ENCODE measurements at regions not wholly inside any gene's neighbourhood (a gene's known extent, or its start where the extent isn't known, plus 50 kb on each side); places are given as distances from the start of the nearest gene placed in this dataset.
A peak's percentile ranks its signal among the peaks of the same experiment; 100 is the strongest.
"Not testable (repeated sequence)": the region's sequence is repeated elsewhere in the genome, so short reads cannot be mapped to it uniquely, and the experiment has no call there.

DNA sequence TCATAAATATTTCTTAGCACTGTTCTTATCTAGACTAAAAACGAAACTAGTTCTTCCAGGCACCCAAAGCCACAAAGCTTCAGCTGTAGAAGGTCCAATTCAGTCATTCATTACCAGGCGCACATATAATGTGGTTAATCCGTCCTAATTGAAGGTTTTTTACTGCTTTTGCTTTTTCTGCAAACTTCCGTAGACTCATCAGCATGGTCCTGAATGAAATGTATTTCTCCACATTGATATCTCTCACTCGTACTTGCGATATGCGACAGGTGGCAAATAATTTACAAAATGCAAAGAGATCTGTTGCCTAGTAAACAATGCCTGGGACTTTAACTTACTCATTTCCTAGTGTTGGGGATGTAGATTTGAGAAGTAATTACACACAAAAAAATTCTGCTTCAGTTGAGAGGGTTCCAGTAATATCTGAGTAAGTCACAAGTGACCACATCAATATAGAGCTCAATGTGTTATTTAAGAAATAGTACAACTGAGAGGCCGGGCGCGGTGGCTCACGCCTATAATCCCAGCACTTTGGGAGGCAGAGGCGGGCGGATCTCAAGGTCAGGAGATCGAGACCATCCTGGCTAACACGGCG is 75.0 kb upstream of the MBNL1 start:
- DNase-seq (ENCODE audit: low read depth): no peak

DNA sequence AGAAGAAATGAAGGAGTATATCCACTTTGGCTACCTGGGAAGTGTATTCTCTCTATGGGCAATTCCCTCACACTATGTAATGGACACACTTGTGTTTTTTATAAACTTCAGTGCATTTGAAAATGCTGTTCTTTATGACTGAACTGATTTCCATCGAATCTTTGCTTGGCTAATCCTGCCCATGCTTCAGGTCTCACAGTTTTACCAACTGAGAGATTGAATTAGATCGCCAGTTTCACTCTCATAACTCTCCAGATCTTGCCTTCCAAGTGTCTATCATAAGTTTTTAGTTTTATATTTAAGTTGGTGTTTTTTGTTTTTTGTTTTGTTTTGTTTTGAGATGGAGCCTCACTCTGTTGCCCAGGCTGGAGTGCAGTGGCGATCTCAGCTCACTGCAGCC is 73.5 kb upstream of the MBNL1 start:
- no peak for DNase-seq (ENCODE audit: low read depth)

DNA sequence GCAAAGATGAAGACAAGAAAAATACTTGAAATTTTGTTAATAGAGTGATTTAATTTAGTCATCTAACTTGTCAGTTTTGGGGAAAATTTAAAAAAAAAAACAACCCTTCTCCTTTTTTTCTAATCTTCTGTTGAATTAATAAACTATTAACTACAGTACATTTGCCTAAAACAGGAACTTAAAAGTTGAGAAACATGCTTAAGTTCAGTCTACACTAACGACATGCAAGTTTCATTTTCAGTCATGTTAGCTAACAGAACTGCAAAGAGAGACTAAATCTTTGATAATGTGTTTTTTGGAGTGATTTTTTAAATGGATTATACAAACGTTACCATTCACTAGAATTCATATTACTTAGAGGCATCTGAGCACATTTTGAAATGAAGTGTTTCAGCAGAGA is 71.9 kb upstream of the MBNL1 start:
- DNase-seq (ENCODE audit: low read depth): no peak

DNA sequence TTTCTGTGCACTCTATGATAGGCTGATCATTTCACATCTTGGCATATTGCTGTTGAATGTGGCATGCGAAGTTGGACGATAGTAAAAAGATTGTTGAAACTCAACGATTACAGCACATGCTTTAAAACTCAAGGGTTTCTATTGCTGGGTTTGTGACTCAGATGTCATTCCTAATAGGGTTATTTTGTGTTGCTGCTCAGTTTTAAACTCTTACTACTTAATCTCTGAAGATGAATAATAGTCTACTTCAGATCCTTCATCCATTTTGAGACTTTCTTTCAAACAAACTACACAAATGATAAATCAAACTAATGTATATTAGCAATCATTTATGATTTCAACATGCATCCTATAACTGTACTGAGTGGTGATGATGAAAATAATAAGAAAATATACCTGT is 71.3 kb upstream of the MBNL1 start:
- peak; percentile 21 for DNase-seq (ENCODE audit: low read depth)

DNA sequence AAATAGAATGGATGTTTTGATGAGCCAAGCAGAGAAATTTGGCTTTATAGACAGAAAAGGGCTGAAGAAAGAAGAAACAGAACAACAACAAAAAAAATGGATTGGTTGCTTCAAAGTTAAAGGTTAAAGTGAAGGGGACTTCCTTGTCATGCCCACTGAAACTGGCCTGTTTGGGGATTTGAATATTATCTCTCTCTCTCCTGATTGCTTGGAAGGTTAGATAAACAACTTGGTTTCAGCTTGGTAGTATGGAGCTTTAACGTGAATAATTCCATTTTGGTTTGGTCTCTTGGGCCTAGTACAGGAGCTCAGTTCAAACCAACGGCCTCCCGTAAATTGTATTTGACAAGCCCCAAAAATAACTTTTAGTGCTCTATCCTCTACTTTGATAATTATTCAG is 70.8 kb upstream of the MBNL1 start:
- DNase-seq (ENCODE audit: low read depth): no peak

DNA sequence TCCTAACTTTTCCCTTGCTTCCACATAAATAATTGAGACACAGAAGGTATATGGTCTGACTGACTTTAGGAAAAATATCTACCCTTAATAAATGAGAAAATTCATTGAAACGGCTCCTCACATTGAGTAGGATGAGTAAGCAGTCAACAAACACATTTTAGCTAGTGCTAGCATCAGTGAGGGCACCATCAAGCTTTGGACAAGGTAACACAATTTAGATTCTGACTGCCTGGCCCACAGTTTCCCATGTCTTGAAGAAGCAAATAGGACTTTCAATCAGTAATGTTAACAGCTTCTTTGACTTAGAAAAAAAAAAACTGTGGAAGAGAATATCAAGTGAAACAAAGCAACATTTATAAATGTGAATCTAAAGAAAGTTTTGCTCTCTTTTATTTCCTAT is 70.1 kb upstream of the MBNL1 start:
- no peak for DNase-seq (ENCODE audit: low read depth)

DNA sequence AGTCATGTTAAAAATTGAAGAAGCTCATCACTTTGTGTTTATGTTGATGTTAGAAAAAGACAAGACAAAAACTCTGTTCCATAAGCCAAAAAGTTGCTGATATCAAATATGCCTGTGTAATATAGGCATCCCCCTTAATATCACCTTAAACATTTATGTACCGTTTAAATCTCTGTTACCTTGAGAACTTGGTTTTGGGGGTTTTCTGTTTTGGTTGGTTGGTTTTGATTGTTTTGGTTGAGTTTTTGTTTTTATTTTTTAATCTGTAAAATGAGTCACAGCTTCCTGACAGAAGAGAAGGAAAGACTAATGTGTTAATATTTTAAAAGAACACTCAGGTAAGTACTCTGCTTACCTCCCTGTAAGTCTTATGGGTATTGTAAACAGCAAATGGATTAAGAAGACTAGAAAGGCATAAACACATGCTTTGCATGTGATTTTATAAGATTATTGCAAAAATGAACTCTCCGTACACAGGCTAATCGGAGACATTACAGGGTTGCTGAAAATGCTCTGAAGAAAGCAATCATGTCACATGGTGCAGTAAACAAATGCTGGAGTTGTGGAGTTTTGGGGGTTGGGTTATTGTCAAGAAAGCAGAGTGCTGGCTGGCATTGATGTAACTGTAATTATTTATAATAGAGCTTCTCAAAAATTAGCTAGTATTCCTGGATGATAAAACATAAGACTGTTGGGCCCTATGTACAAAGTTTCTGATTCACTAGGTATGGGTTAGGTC is 69.5 kb upstream of the MBNL1 start:
- no peak for DNase-seq (ENCODE audit: low read depth)

DNA sequence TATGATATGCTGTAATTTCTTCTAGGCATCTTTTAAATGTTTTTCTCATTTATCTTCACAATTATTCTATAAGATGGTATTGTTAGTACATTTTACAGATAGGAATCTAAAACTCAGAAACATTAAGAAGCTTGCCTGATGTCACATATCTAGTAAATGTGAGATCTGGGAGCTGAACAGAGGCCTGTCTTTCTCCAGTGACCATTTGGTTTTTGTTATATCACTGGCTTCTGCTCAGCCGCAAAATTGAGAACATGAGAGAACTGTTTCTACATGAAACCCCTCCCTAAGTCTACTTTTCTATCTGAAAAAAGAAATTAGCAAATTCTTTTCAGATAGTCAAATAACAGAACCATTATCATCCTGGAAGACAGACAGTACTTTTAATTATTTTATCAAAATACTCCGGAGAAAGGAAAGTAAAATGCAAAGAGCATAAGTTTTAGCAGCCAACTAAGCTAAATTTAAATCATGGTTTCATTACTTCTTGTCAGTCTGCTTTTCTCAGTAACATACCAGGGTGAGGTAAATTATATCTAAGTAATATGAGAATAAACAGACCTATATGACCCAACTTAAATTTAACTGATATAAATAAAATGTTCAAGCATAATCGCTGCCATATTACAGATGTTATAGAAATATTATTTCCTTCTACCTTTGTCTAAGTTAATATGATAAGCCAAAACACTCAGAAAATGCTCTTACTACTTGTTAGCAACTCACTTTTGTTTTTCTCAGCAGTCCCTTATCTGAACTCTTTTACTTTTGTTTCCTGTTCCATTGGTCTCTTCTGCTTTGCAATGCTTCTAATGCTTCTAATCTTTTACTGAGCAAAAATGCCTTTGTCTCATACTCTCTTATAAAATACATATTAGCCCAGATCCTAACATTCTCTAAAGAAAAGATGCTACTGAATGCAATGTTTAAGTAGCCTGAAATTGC is 68.0 kb upstream of the MBNL1 start:
- no peak for DNase-seq (ENCODE audit: low read depth)

DNA sequence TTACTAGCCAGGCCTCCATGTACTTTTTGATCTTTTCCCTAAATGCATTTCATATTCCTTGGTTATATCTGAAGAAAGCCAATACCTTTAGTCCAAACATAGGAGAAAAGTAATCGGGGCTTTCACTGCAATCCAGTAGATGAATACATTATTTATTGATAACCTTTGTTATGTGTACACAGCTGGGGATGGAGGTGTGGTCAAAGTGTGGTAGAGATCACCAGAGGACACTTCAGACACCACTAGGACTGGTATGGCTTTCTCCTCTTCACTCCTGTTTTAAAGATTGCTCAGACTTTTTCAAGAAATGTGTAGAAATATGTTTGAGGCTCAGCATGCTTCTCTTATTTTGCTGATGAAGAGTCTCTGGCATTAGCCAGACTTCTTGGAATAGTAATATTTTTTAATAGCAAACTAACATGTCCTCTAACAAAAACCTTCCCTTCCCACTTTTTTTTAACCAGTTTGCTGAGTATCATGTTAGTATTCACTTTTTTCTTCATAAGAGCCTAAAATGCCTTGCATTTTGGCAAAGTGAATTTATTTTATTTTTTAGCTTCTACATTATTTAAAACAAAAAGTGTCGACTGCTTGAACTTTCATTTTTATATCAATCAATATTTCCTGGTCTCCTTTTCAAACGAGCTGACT is 65.6 kb upstream of the MBNL1 start:
- no peak for DNase-seq (ENCODE audit: low read depth)

DNA sequence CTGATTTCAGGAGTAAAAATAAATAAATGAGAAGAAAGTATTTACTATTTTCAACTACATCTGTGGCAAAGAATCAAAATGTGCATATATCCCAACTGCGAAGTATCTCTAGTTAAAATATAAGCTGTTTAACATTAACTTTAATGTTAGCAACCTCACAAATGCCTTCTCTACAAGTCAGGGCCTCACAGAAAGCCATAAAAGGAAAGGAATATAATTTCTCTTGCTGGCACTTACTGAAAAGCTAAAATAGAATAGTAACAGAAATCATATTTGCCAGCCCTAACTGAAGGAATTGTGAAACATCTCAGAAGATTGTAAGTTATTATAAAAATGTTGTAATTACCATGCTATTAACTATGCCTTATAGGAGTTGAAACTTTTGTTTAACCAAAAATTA is 65.1 kb upstream of the MBNL1 start:
- no peak for DNase-seq (ENCODE audit: low read depth)

DNA sequence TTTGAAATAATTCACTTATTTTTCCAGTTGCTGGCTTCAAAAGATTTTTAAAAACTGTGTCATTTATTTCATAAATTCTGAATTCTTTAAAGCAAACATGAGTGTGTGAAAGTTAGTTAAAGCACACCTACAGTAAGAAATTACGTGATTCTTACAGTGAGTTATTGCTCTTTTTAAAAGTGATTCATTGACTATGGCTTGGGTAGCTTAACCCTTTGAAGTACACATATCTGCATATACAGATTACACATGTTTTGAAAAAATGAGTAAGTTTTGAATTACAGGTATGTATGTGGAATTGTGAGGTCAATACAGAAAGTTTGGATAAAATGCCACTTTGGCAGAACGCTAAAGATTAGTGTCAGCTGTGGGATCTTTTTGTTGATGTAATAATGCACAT is 64.5 kb upstream of the MBNL1 start:
- DNase-seq (ENCODE audit: low read depth): no peak

DNA sequence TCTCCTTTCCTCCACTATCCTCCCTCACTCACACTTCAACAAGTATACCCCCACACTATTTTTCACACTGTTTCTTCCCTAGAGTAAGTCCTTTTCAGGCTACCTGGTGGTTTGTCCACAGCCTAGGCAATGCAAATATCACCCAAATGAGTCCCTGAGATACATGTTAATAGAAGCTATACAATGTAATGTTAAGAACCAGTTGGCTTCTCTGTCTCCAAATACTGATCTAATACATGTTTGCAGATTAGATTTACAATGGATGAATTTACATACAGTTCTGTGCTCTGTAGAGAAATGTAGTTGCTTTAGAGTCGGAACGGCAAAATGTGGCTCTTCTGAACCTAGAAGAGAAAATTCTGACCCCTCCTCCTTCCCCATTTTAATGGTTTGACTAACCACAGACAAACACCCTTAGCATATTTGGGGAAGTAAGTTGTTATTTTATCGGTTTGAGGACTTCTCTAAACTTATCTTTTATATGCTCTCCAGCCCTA is 63.6 kb upstream of the MBNL1 start:
- no peak for DNase-seq (ENCODE audit: low read depth)

DNA sequence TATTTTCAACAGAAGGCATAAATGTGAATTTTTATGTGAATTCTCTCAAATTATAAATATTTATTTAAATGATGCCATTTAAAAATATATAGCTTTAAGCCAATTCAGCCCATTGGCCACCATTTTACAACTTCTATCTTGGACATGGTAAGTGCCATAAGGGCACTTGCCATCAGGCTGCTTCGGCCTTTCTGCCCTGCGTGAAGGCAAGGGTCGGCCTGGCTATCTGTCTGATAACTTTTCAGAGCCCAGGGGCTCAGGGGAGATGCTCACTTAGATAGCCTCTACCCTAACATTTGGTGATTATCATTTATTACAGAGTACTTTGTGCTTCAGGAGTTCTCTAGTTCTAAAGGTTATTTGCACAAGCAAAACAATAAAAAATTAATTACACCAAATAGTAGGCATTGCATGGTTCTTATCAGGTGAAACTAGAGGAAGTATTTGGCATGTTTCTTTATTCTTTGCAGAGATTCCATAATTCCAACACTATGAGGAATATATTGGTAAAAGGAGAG is 62.4 kb upstream of the MBNL1 start:
- no peak for DNase-seq (ENCODE audit: low read depth)

DNA sequence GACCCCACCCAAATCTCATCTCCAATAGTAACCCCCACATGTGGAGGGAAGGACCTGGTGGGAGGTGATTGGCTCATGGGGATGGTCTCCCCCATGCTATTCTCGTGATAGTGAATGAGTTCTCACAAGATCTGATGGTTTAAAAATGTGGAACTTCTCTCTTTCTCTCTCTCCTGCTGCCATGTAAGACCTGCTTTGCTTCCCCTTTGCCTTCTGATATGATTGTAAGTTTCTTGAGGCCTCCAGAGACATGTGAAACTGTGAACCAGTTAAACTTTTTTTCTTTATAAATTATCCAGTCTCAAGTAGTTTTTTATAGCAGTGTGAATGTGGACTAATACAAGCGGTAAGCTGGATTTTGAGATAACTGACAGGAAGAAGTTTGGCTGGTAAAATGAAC is 60.3 kb upstream of the MBNL1 start:
- DNase-seq (ENCODE audit: low read depth): no peak

DNA sequence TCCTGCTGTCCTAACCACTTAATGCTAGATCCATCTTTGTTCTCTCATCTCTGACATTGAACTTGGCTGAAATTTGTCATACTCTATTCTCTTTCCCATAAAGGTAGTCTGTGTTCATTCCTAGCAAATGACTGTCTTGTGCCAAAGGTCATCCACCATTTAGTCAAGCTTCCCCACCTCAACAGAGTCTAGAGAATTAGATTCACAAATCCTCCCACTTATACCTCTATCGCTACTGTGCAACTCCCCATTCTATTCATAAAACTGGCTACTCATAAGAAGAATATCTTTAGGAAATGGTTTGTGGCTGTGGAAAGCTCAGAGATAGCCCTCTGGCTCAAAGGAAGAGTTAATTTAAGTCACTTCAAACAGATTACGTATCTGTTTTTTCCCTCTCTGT is 59.7 kb upstream of the MBNL1 start:
- no peak for DNase-seq (ENCODE audit: low read depth)

DNA sequence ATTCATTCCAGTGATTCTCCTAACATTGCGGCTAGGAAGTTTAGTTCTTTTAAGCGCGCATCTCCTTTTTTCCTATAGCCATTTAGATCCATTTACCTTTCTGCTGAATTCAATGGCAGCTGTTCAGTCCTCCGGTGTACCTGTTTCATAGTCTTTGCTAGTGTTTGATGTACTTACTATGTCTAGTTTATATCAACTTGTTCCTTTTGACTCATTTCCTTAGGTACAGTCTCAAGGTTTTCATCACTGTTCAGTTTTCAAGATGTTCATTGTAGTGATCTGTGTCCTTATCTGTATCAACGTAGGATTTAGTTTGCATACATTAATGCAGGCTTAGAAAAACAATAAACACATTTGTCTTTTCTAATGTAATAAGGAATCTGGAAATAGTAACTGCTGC is 59.0 kb upstream of the MBNL1 start:
- DNase-seq (ENCODE audit: low read depth): no peak

DNA sequence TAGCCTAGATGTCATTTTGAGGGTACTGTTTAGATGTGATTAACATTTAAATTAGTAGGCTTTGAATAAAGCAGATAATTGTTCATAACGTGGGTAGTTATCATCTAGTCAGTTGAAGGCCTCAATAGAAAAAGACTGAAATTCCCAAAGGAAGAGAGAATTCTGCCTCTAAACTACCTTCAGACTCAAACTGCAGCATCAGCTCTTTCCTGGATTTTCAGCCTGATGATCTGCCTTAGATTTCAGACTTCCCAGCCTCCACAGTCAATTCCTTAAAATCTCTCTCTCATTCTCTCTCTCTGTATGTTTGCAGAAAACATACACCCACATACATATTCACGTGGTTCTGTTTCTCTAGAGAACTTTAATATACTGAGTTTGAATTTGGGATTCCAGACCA is 58.0 kb upstream of the MBNL1 start:
- DNase-seq (ENCODE audit: low read depth): no peak

DNA sequence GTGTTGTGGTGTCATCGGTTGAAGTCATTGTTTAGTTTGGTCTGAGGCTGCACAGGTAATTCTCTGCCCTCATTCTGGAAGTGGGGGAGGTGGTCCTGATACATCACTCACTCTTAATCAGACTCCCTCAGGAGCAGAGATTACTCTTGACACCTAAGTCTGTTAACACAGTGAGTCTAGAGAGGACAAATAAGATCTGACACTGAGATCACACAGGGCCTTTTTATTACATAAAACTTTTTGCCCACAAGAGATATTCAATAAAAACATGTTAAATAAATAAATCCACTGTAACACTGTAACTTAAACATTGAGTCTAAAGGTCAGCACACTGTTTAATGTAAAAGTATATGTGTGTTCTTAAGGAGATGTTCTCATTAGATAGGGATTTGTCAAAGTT is 57.1 kb upstream of the MBNL1 start:
- DNase-seq (ENCODE audit: low read depth): no peak

DNA sequence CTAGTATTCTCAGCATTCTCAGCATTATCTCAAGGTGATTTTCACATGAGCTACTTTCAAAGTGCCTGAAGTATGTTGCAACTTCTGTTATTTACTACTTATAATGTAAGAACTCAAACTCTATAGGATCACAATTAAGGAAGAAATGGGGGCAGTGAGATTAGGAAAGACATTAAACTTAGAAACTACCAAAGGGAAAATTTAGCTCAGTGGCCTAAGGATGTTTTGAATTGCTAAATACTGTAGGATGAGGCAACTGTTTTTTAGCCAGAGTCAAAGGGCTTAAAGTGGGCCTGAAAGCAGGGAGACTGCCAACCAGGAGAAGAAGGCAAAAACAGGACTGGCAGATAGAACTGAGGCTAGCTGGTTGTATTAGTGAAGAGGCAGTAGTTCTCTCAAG is 55.5 kb upstream of the MBNL1 start:
- DNase-seq (ENCODE audit: low read depth): no peak

DNA sequence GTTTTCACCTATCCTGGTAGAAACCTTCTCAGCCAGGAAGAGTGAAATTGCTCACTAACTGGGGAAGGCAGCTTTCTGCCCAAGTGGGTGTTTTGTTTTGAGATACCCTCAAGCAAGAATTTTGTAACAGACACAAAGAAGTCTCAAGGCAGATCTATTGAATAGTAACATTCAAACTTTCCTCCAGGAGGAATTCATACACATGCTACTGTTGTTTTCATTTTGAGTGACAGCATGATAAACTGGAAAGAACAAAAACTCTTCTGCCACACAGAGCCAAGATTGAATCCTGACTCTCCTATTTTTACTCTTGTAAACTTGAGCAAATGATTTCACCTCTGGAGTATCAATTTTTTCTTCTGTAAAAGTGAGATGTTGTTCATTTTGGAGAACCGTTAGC is 54.8 kb upstream of the MBNL1 start:
- DNase-seq (ENCODE audit: low read depth): no peak

DNA sequence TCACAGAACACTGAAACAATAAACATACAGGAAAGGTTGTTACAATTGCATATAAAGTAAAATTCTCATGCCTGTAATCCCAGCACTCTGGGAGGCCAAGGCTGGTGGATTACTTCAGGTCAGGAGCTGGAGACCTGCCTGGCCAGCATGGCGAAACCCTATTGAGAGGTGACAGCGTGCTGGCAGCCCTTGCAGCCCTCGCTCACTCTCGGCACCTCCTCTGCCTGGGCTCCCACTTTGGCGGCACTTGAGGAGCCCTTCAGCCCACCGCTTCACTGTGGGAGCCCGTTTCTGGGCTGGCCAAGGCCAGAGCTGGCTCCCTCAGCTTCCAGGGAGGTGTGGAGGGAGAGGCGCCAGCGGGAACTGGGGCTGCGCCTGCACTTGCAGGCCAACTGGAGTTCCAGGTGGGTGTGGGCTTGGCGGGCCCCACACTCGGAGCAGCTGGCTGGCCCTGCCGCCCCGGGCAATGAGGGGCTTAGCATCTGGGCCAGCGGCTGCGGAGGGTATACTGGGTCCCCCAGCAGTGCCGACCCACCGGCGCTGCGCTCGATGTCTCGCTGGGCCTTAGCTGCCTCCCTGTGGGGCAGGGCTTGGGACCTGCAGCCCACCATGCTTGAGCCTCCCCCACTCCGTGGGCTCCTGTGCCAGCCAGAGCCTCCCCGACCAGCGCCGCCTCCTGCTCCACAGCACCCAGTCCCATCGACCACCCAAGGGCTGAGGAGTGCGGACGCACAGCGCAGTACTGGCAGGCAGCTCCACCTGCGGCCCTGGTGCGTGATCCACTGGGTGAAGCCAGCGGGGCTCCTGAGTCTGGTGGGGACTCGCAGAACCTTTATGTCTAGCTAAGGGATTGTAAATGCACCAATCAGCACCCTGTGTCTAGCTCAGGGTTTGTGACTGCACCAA is 51.5 kb upstream of the MBNL1 start:
- not testable (repeated sequence) for DNase-seq (ENCODE audit: low read depth)
